ENCODE measurements at regions not wholly inside any gene's neighbourhood (a gene's known extent, or its start where the extent isn't known, plus 50 kb on each side); places are given as distances from the start of the nearest gene placed in this dataset.

DNA sequence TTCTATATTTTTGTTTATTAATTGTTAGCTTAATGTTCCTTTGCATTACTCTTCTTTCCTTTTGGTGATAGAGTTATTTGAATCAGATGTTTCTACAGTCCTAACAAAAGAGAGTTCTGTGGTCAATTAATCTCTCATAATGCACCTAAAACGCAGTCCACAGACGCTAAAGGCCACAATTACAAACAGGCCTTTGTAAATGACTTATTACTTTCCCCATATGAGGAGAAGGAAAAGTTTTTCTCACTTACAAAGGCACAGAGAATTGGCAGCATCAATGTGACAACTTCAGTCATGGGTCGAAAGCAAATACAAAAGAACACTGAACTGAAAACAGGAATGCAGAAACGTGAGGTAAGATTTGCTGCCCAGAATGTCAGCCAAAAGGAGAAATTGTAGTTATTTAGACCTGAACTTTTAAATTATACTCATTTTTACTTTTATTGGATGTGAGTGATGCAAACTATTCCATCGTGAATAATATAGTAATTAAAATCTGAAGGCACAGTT lies 142.0 kb upstream of the SYT10 start:
- Mint-ChIP-seq H3K4me1 (ENCODE audit: low read depth, unreplicated experiment) (no peaks in the 10 kb centered on the region), H3K27me3 (ENCODE audit: low read depth, unreplicated experiment) (no peaks in the 10 kb centered on the region), H3K27ac (ENCODE audit: unreplicated experiment) (no peak overlapping the region), H3K36me3 (ENCODE audit: low read depth, unreplicated experiment) (no peaks in the 10 kb centered on the region), H3K4me3 (ENCODE audit: unreplicated experiment) (no peak overlapping the region), H3K9me3 (ENCODE audit: unreplicated experiment) (peaks cover under 1% of the 10 kb centered on the region)
- no peak for DNase-seq (ENCODE audit: low read depth)
- H3K79me2 ChIP-seq (ENCODE audit: insufficient read depth, low read length), result no peaks in the 10 kb centered on the region
- no peak overlapping the region for H3K9ac ChIP-seq (ENCODE audit: low read length)
- no peaks in the 10 kb centered on the region for H3K4me1 ChIP-seq (ENCODE audit: insufficient read depth, low read length)
- no peaks in the 10 kb centered on the region for H3K27me3 ChIP-seq (ENCODE audit: insufficient read depth, low read length)
- H3K36me3 ChIP-seq (ENCODE audit: insufficient read depth, low read length), result no peaks in the 10 kb centered on the region
- no peak overlapping the region for H3K4me2 ChIP-seq (ENCODE audit: low read length)
- H3K9me3 ChIP-seq (ENCODE audit: insufficient read depth, low read depth, low read length), result no peaks in the 10 kb centered on the region
- no peaks in the 10 kb centered on the region for H4K20me1 ChIP-seq (ENCODE audit: insufficient read depth, low read length)
- H2AFZ ChIP-seq (ENCODE audit: low read depth, low read length), result peak overlapping the region; percentile 54
- H3K27ac ChIP-seq (ENCODE audit: low read depth, low read length), result no peak overlapping the region
- no peak for TF ChIP-seq EZH2 (IDR thresholded peaks at IDR 0.05; ENCODE audit: insufficient read depth, low read length)
- TF ChIP-seq, protein P1, sequence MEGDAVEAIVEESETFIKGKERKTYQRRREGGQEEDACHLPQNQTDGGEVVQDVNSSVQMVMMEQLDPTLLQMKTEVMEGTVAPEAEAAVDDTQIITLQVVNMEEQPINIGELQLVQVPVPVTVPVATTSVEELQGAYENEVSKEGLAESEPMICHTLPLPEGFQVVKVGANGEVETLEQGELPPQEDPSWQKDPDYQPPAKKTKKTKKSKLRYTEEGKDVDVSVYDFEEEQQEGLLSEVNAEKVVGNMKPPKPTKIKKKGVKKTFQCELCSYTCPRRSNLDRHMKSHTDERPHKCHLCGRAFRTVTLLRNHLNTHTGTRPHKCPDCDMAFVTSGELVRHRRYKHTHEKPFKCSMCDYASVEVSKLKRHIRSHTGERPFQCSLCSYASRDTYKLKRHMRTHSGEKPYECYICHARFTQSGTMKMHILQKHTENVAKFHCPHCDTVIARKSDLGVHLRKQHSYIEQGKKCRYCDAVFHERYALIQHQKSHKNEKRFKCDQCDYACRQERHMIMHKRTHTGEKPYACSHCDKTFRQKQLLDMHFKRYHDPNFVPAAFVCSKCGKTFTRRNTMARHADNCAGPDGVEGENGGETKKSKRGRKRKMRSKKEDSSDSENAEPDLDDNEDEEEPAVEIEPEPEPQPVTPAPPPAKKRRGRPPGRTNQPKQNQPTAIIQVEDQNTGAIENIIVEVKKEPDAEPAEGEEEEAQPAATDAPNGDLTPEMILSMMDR (IDR thresholded peaks at IDR 0.05; ENCODE audit: insufficient read depth, low read depth, low read length), result no peak
- H3K4me3 ChIP-seq (ENCODE audit: insufficient read depth, low read depth, low read length), result no peak overlapping the region
- FAIRE-seq, result no peak

DNA sequence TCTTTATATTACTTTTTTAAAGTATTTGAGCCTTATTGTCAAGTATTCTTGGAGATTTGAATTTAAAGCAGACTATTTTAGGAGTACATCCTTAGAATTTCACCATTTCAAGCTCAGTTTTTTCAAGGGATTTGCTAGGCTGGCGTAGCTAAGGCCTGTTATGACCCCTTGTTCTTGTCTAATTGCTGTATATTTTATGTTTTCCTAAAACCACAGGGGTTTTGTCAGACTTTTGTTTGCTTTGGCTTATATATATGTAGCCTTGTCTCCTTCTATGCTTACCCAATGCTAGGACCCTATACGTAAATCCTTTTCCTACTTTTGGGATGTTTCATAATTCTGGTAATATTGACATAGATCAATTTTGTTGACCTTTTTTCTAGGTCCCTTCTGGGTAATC lies 147.0 kb upstream of the SYT10 start:
- Mint-ChIP-seq H3K4me3 (ENCODE audit: unreplicated experiment) (no peak overlapping the region), H3K27me3 (ENCODE audit: low read depth, unreplicated experiment) (no peaks in the 10 kb centered on the region), H3K4me1 (ENCODE audit: low read depth, unreplicated experiment) (peaks cover 12% of the 10 kb centered on the region), H3K9me3 (ENCODE audit: unreplicated experiment) (no peaks in the 10 kb centered on the region), H3K36me3 (ENCODE audit: low read depth, unreplicated experiment) (no peaks in the 10 kb centered on the region), H3K27ac (ENCODE audit: unreplicated experiment) (no peak overlapping the region)
- Histone ChIP-seq H3K27ac (ENCODE audit: low read depth, low read length) (peak overlapping the region; percentile 69), H3K9me3 (ENCODE audit: insufficient read depth, low read depth, low read length) (no peaks in the 10 kb centered on the region), H3K36me3 (ENCODE audit: insufficient read depth, low read length) (no peaks in the 10 kb centered on the region), H3K4me3 (ENCODE audit: insufficient read depth, low read depth, low read length) (no peak overlapping the region), H3K9ac (ENCODE audit: low read length) (no peak overlapping the region), H3K79me2 (ENCODE audit: insufficient read depth, low read length) (no peaks in the 10 kb centered on the region), H3K4me2 (ENCODE audit: low read length) (no peak overlapping the region), H3K4me1 (ENCODE audit: insufficient read depth, low read length) (peaks cover 7% of the 10 kb centered on the region), H4K20me1 (ENCODE audit: insufficient read depth, low read length) (no peaks in the 10 kb centered on the region), H3K27me3 (ENCODE audit: insufficient read depth, low read length) (no peaks in the 10 kb centered on the region), H2AFZ (ENCODE audit: low read depth, low read length) (no peak overlapping the region)
- no peak for DNase-seq (ENCODE audit: low read depth)
- no peak for TF ChIP-seq EZH2 (IDR thresholded peaks at IDR 0.05; ENCODE audit: insufficient read depth, low read length)
- TF ChIP-seq, protein P1 (IDR thresholded peaks at IDR 0.05; ENCODE audit: insufficient read depth, low read depth, low read length), result no peak
- FAIRE-seq, result no peak

DNA sequence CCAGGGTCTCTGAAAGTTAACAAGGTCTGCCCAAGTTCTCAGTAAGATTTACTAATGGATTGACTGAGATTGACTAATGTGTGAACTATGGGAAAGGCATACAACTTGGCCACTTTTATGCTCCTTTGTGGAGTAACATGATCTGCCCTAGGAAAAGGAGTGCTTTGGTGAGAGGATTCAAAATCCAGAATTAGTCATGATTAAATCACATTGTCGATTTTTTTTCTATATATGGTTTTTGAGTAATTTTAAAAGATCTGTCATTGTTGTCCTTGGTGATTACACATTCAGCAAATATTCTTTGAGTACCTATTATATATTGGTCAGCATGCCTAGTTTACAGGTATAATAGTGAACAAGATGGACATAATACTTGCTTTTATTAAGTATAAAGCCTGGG lies 147.7 kb upstream of the SYT10 start:
- no peaks in the 10 kb centered on the region for H4K20me1 ChIP-seq (ENCODE audit: insufficient read depth, low read length)
- H3K27ac ChIP-seq (ENCODE audit: low read depth, low read length), result peak overlapping the region; percentile 69
- no peak overlapping the region for H3K4me2 ChIP-seq (ENCODE audit: low read length)
- no peak overlapping the region for H2AFZ ChIP-seq (ENCODE audit: low read depth, low read length)
- no peak overlapping the region for H3K4me3 ChIP-seq (ENCODE audit: insufficient read depth, low read depth, low read length)
- H3K4me1 Mint-ChIP-seq (ENCODE audit: low read depth, unreplicated experiment), result peaks cover 12% of the 10 kb centered on the region
- peaks cover 7% of the 10 kb centered on the region for H3K4me1 ChIP-seq (ENCODE audit: insufficient read depth, low read length)
- no peaks in the 10 kb centered on the region for H3K27me3 Mint-ChIP-seq (ENCODE audit: low read depth, unreplicated experiment)
- H3K36me3 Mint-ChIP-seq (ENCODE audit: low read depth, unreplicated experiment), result no peaks in the 10 kb centered on the region
- no peak for TF ChIP-seq EZH2 (IDR thresholded peaks at IDR 0.05; ENCODE audit: insufficient read depth, low read length)
- TF ChIP-seq, protein P1 (IDR thresholded peaks at IDR 0.05; ENCODE audit: insufficient read depth, low read depth, low read length), result no peak
- H3K36me3 ChIP-seq (ENCODE audit: insufficient read depth, low read length), result no peaks in the 10 kb centered on the region
- no peak for FAIRE-seq
- peak; percentile 86 for DNase-seq (ENCODE audit: low read depth)
- no peak overlapping the region for H3K9ac ChIP-seq (ENCODE audit: low read length)
- no peaks in the 10 kb centered on the region for H3K9me3 Mint-ChIP-seq (ENCODE audit: unreplicated experiment)
- no peaks in the 10 kb centered on the region for H3K9me3 ChIP-seq (ENCODE audit: insufficient read depth, low read depth, low read length)
- H3K27ac Mint-ChIP-seq (ENCODE audit: unreplicated experiment), result peak overlapping the region; percentile 86
- H3K79me2 ChIP-seq (ENCODE audit: insufficient read depth, low read length), result no peaks in the 10 kb centered on the region
- no peaks in the 10 kb centered on the region for H3K27me3 ChIP-seq (ENCODE audit: insufficient read depth, low read length)
- no peak overlapping the region for H3K4me3 Mint-ChIP-seq (ENCODE audit: unreplicated experiment)

Data from astrocyte (in vitro differentiated cells and primary cell).